Smooth muscle cell (in vitro differentiated cells): ENCODE measurements at regions not wholly inside any gene's neighbourhood (a gene's known extent, or its start where the extent isn't known, plus 50 kb on each side); places are given as distances from the start of the nearest gene placed in this dataset.

Source experiments
- DNase-seq: peaks from one replicate; lab custom pipeline; 2025; ENCODE audit not compliant: unreplicated experiment; lab: John Stamatoyannopoulos, UW
- H2AFZ ChIP-seq: fragments of 200-600 bp; sonication (generic); 2 replicates; pipeline ENCODE4 v1.6.0; 2016; ENCODE audit warnings: antibody characterized with exemption, low read depth, mild to moderate bottlenecking
- H3F3A ChIP-seq: fragments of 200-600 bp; sonication (generic); 2 replicates; pipeline ENCODE4 v1.6.0; 2017; ENCODE audit warnings: antibody characterized with exemption, low read depth
- H3K27ac ChIP-seq: fragments of 200-600 bp; sonication (generic); 2 replicates; pipeline ENCODE4 v1.5.1; 2016; ENCODE audit warnings: low read depth, mild to moderate bottlenecking
- H3K27me3 ChIP-seq: fragments of 200-600 bp; sonication (generic); 2 replicates; pipeline ENCODE4 v1.6.1; 2016; ENCODE audit warnings: low read depth, mild to moderate bottlenecking
- H3K36me3 ChIP-seq: fragments of 200-600 bp; sonication (generic); 2 replicates; pipeline ENCODE4 v1.5.1; 2016; ENCODE audit warnings: low read depth
- H3K4me1 ChIP-seq: fragments of 200-600 bp; sonication (generic); 2 replicates; pipeline ENCODE4 v1.5.1; 2016; ENCODE audit warnings: low read depth
- H3K4me2 ChIP-seq: fragments of 200-600 bp; sonication (generic); 2 replicates; pipeline ENCODE4 v1.6.0; 2016; ENCODE audit warnings: mild to moderate bottlenecking
- H3K4me3 ChIP-seq: fragments of 200-600 bp; sonication (generic); 2 replicates; pipeline ENCODE4 v1.5.1; 2016; ENCODE audit warnings: mild to moderate bottlenecking
- H3K79me2 ChIP-seq: fragments of 200-600 bp; sonication (generic); 2 replicates; pipeline ENCODE4 v1.6.0; 2016; ENCODE audit warnings: low read depth, mild to moderate bottlenecking
- H3K9ac ChIP-seq: fragments of 200-600 bp; sonication (generic); 2 replicates; pipeline ENCODE4 v1.6.0; 2016; ENCODE audit warnings: low read depth
- H3K9me3 ChIP-seq: fragments of 200-600 bp; sonication (generic); replicated peaks from 2 replicates; pipeline ENCODE4 v1.5.1; 2016; ENCODE audit warnings: low read depth
- H4K20me1 ChIP-seq: fragments of 200-600 bp; sonication (generic); 2 replicates; pipeline ENCODE4 v1.6.0; 2016; ENCODE audit warnings: low read depth
- CTCF ChIP-seq: fragments of 200-600 bp; sonication (generic); IDR thresholded peaks from 2 replicates; pipeline ENCODE4 v1.5.1; 2017; ENCODE audit warnings: borderline replicate concordance, mild to moderate bottlenecking, antibody characterized with exemption; ENCODE audit not compliant: insufficient read depth, poor library complexity, severe bottlenecking
- WGBS: methylation state at CpG from one replicate; pipeline ENCODE4 v1.1.7; 2016; ENCODE audit warnings: low lambda C conversion rate; 5-methylcytosine and 5-hydroxymethylcytosine counted together

DNA sequence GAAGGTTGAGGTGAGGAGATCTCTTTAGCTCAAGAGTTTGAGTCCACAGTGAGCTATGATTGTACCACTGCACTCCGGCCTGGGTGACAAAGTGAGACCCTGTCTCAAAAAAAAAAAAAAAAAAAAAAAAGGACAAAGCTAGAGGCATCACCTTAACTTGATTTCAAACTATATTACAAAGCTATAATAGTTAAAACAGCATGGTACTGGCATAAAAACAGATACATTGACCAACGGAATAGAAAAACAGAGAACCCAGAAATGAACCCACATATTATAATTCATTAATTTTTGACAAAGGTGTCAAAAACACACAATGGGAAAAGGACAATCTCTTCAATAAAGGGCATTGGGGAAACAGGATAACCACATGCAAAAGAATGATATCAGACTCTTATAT, 50.8 kb upstream of the MBOAT1 start:
- TF ChIP-seq CTCF = no peak
- 97% methylated on average over 2 of the region's 2 CpGs for WGBS
- Histone ChIP-seq H3K4me2 (no peak overlapping the region), H3K27me3 (no peaks in the 10 kb centered on the region), H3K9me3 (no peaks in the 10 kb centered on the region), H3K4me1 (no peaks in the 10 kb centered on the region), H3F3A (no peaks in the 10 kb centered on the region), H3K4me3 (no peak overlapping the region), H3K27ac (no peak overlapping the region), H3K9ac (no peak overlapping the region), H2AFZ (no peak overlapping the region), H4K20me1 (no peaks in the 10 kb centered on the region), H3K79me2 (no peaks in the 10 kb centered on the region), H3K36me3 (no peaks in the 10 kb centered on the region)
- DNase-seq = no peak

DNA sequence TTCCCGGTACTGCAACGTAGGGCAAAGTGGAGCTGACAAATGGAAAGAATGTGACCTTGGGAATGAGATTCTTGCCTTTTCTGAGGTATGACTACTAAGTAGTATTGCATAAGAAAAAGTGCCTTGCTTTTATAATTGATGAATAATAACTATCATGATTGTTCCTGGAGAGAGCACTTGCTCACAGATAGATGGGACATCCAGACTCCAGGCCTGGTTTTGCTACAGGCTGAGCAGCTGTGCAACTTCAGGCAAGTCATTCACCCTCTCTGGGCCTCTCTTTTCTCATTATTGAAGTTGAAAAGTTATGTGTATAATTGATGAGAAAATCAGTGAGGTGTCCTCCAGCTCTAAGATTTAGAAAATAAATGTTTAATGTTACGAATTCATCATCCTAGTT, 53.6 kb upstream of the MBOAT1 start:
- WGBS = 85% methylated on average over 3 of the region's 3 CpGs
- Histone ChIP-seq H4K20me1 (no peaks in the 10 kb centered on the region), H3K79me2 (no peaks in the 10 kb centered on the region), H3K27me3 (no peaks in the 10 kb centered on the region), H3K36me3 (no peaks in the 10 kb centered on the region), H3K27ac (no peak overlapping the region), H3K9ac (no peak overlapping the region), H3K4me2 (no peak overlapping the region), H3K4me1 (no peaks in the 10 kb centered on the region), H3F3A (no peaks in the 10 kb centered on the region), H2AFZ (no peak overlapping the region), H3K4me3 (no peak overlapping the region), H3K9me3 (no peaks in the 10 kb centered on the region)
- no peak for DNase-seq
- no peak for TF ChIP-seq CTCF

DNA sequence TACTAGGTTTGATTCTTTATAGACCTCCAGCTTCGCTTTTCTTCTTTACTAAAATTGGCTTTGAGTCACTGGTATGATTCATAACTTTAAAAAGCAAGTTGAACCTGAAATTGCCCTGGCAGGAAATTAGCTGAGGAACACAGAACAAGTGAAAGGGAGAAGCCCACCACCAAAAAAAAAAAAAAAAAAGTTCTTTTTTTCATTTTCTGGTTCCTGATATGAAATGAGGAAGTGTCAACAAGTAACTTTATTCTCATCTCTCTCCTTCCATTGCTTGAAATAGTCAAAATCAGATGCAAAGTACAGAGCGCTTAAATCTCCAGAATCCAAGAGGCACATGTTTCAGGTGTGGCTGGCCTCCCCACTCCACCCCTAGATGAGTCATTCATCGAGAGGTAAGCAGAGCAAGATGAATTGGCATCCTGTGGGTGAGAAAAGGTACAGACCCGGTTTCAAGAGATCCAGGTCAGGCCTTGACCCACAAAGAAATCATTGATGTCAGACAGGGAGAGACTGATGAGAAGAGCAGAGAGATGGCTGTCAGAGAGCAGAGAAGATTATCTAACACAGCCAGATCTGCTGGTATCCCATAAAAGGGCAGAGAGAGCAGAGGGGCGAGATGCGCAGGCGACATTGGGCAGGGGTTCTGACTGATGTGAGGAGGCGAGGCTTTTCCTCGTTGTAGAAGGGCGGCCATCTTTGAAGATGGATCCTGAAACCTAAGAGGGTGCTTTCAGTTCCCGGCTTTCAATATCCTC, 54.8 kb upstream of the MBOAT1 start:
- no peak overlapping the region for H2AFZ ChIP-seq
- no peak overlapping the region for H3K4me2 ChIP-seq

More for the DNA sequence above, 54.8 kb upstream of the MBOAT1 start:
- no peak overlapping the region for H3K27ac ChIP-seq
- H3K9me3 ChIP-seq = no peaks in the 10 kb centered on the region
- no peak overlapping the region for H3K4me3 ChIP-seq
- no peaks in the 10 kb centered on the region for H3K36me3 ChIP-seq
- H4K20me1 ChIP-seq = no peaks in the 10 kb centered on the region
- no peaks in the 10 kb centered on the region for H3K79me2 ChIP-seq
- no peak for DNase-seq
- H3K27me3 ChIP-seq = no peaks in the 10 kb centered on the region
- WGBS = 90% methylated on average over 11 of the region's 11 CpGs
- H3F3A ChIP-seq = no peaks in the 10 kb centered on the region
- no peaks in the 10 kb centered on the region for H3K4me1 ChIP-seq
- no peak for TF ChIP-seq CTCF
- no peak overlapping the region for H3K9ac ChIP-seq
